Medulla oblongata (tissue), 1 donor: ENCODE measurements at regions not wholly inside any gene's neighbourhood (a gene's known extent, or its start where the extent isn't known, plus 50 kb on each side); places are given as distances from the start of the nearest gene placed in this dataset.

Experiments
- DNase-seq: peaks from one replicate; pipeline ENCODE4 v3.0.0-alpha.2; 2015; ENCODE audit errors: extremely low spot score

DNA sequence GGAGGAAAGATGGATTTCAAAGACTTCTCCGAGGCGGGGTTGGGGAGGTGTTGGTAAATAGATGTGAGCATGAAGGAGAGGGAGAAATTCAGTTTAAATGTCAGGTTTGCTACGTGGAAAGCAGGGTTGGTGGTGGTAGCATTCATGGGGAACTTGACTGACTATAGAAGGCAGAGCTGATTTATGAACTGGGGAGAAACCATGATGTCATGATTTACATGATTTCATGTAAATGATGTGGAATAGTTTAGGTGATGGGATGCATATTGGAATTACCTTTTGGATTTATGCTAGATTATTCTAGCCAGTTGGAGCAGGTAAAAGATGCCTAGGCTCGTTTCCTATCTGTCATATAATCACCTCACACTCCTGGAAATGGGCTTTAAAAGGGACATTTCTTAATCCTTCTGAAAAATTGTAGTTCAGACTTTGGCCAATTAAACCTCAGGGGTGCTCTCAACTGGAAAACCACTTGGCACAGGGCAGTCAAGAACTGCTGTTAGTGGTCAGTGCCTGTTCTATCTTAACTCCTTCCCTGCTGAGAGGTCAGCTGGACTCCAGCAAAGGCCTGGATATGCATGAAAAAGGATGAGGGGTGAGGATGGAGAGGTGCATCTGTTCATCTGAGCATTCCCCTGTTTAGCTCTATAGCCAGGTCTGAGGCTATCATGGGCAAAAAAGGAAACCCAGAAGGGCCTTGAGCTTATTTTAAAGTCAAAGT lies 50.1 kb upstream of the BASP1 start:
- DNase-seq, result no peak
